H1 (cell line): ENCODE measurements at regions not wholly inside any gene's neighbourhood (a gene's known extent, or its start where the extent isn't known, plus 50 kb on each side); places are given as distances from the start of the nearest gene placed in this dataset.

ENCODE experiments used
- CTCF ChIA-PET: fragments of 300-600 bp; sonication (Branson Sonifier 250); formaldehyde crosslinking; loops from one replicate; lab custom pipeline; 2021; ENCODE audit not compliant: partially characterized antibody; lab: Charles Lee
- POLR2A ChIA-PET: fragments of 300-600 bp; sonication (Branson Sonifier 250); formaldehyde crosslinking; loops from one replicate; lab custom pipeline; 2021; ENCODE audit warnings: inconsistent platforms; ENCODE audit not compliant: partially characterized antibody; lab: Charles Lee
- DNase-seq, 2 experiments: peaks; one replicate each; pipeline versions ENCODE4 v3.0.0 to v3.0.0-alpha.2; 2010 to 2022; ENCODE audit warnings: low spot score in 2 of 2, low read depth in 1 of 2, mixed read lengths in 1 of 2
- FAIRE-seq: peaks from 2 replicates; lab custom pipeline; 2011; peaks lifted over from hg19 to GRCh38; lab: Jason Lieb, UNC
- H2AFZ ChIP-seq: 2 replicates; pipeline ENCODE4 v1.8.1; 2012; ENCODE audit warnings: low read length, inconsistent platforms
- H2AK5ac ChIP-seq: 2 replicates; pipeline ENCODE4 v1.6.1; 2013; ENCODE audit warnings: low read depth, low read length
- H2BK120ac ChIP-seq: replicated peaks from 2 replicates; pipeline ENCODE3; 2013; ENCODE audit warnings: low read depth, low read length, inconsistent platforms
- H2BK12ac ChIP-seq: 2 replicates; pipeline ENCODE4 v1.6.1; 2013; ENCODE audit warnings: low read depth, low read length
- H2BK15ac ChIP-seq: 2 replicates; pipeline ENCODE4 v1.6.1; 2013; ENCODE audit warnings: low read length
- H2BK20ac ChIP-seq: 2 replicates; pipeline ENCODE4 v1.6.1; 2013; ENCODE audit warnings: low read length
- H2BK5ac ChIP-seq: 2 replicates; pipeline ENCODE4 v1.6.1; 2013; ENCODE audit warnings: low read depth, low read length
- H3K14ac ChIP-seq: 2 replicates; pipeline ENCODE4 v1.6.1; 2013; ENCODE audit warnings: inconsistent platforms; ENCODE audit not compliant: insufficient read length
- H3K18ac ChIP-seq: 2 replicates; pipeline ENCODE4 v1.6.1; 2013; ENCODE audit warnings: low read length; ENCODE audit errors: extremely low read depth
- H3K23ac ChIP-seq: 2 replicates; pipeline ENCODE4 v1.6.1; 2013; ENCODE audit warnings: inconsistent platforms; ENCODE audit not compliant: insufficient read length
- H3K23me2 ChIP-seq: 2 replicates; pipeline ENCODE4 v1.6.1; 2013; ENCODE audit warnings: low read depth, low read length
- H3K27ac ChIP-seq: 2 replicates; pipeline ENCODE4 v1.6.1; 2011; ENCODE audit warnings: low read depth, low read length, inconsistent platforms
- H3K27me3 ChIP-seq, 4 experiments: replicated peaks in 1 of 4; 1 replicate in 1 of 4; 2 replicates in 3 of 4; pipeline versions ENCODE4 v1.6.1 to v1.8.1; 2011 to 2013; ENCODE audit warnings: low read length in 3 of 4, mild to moderate bottlenecking in 3 of 4, inconsistent platforms in 2 of 4, mixed read lengths in 2 of 4, moderate library complexity in 1 of 4; ENCODE audit not compliant: control insufficient read depth in 3 of 4, insufficient read depth in 3 of 4; ENCODE audit errors: extremely low read depth in 1 of 4
- H3K36me3 ChIP-seq, 4 experiments: 2 replicates each; pipeline versions ENCODE4 v1.6.1 to v1.8.1; 2011 to 2013; ENCODE audit warnings: mild to moderate bottlenecking in 4 of 4, low read length in 3 of 4, moderate library complexity in 2 of 4, control low read depth in 1 of 4, inconsistent platforms in 1 of 4; ENCODE audit not compliant: insufficient read depth in 4 of 4, control insufficient read depth in 2 of 4
- H3K4ac ChIP-seq: replicated peaks from 2 replicates; pipeline ENCODE3; 2013; ENCODE audit warnings: low read length, low read depth, mixed read lengths, inconsistent platforms; ENCODE audit not compliant: insufficient read length
- H3K4me1 ChIP-seq, 4 experiments: replicated peaks in 1 of 4; 1 replicate in 1 of 4; 2 replicates in 3 of 4; pipeline versions ENCODE4 v1.6.1 to v1.8.1; 2011 to 2013; ENCODE audit warnings: low read length in 3 of 4, inconsistent platforms in 2 of 4, mixed read lengths in 1 of 4; ENCODE audit not compliant: insufficient read depth in 4 of 4, control insufficient read depth in 3 of 4
- H3K4me2 ChIP-seq, 2 experiments: 2 replicates each; pipeline versions ENCODE4 v1.6.1 to v1.8.1; 2011 to 2013; ENCODE audit warnings: low read depth in 2 of 2, low read length in 2 of 2, control low read depth in 1 of 2, inconsistent platforms in 1 of 2, mild to moderate bottlenecking in 1 of 2; ENCODE audit not compliant: insufficient read depth in 1 of 2
- H3K4me3 ChIP-seq, 4 experiments: fragments of 200-600, 300-600 bp in 1 of 4; sonication (generic), shearing (Covaris generic), sonication (Bioruptor Twin) in 1 of 4; 2 replicates each; pipeline versions ENCODE4 v1.5.1 to v1.8.1; 2011 to 2016; ENCODE audit warnings: low read length in 4 of 4, low read depth in 3 of 4, control low read depth in 2 of 4, inconsistent platforms in 2 of 4, mild to moderate bottlenecking in 2 of 4, mixed read lengths in 1 of 4, moderate library complexity in 1 of 4; ENCODE audit not compliant: insufficient read depth in 2 of 4; ENCODE audit errors: extremely low read depth in 1 of 4
- H3K56ac ChIP-seq: replicated peaks from 2 replicates; pipeline ENCODE3; 2013; ENCODE audit warnings: low read depth, mild to moderate bottlenecking, mixed read lengths, low read length, inconsistent platforms; ENCODE audit not compliant: insufficient read length
- H3K79me1 ChIP-seq: 2 replicates; pipeline ENCODE4 v1.6.1; 2013; ENCODE audit warnings: low read depth, low read length, control low read depth
- H3K79me2 ChIP-seq, 2 experiments: 2 replicates each; pipeline versions ENCODE4 v1.6.1 to v1.8.1; 2012 to 2013; ENCODE audit warnings: low read length in 2 of 2, mild to moderate bottlenecking in 2 of 2, inconsistent platforms in 1 of 2; ENCODE audit not compliant: insufficient read depth in 2 of 2, control insufficient read depth in 1 of 2
- H3K9ac ChIP-seq, 4 experiments: replicated peaks in 1 of 4; 1 replicate in 1 of 4; 2 replicates in 3 of 4; pipeline versions ENCODE4 v1.6.1 to v1.8.1; 2011 to 2013; ENCODE audit warnings: low read depth in 3 of 4, low read length in 3 of 4, control low read depth in 2 of 4, mild to moderate bottlenecking in 2 of 4, moderate library complexity in 2 of 4, inconsistent platforms in 1 of 4; ENCODE audit errors: extremely low read depth in 1 of 4
- H3K9me3 ChIP-seq, 2 experiments: 2 replicates each; pipeline versions ENCODE4 v1.6.1 to v1.8.1; 2012 to 2013; ENCODE audit warnings: mild to moderate bottlenecking in 2 of 2, moderate library complexity in 2 of 2, control low read depth in 1 of 2, inconsistent platforms in 1 of 2, low read depth in 1 of 2, low read length in 1 of 2, mixed read lengths in 1 of 2; ENCODE audit not compliant: insufficient read depth in 2 of 2
- H4K20me1 ChIP-seq, 2 experiments: replicated peaks in 1 of 2; 2 replicates each; pipeline versions ENCODE3 to v1.8.1; 2011 to 2013; ENCODE audit warnings: inconsistent platforms in 2 of 2, low read length in 2 of 2, mild to moderate bottlenecking in 1 of 2; ENCODE audit not compliant: insufficient read depth in 2 of 2, control insufficient read depth in 1 of 2
- H4K5ac ChIP-seq: 2 replicates; pipeline ENCODE4 v1.6.1; 2013; ENCODE audit warnings: low read length, low read depth, mixed read lengths, inconsistent platforms; ENCODE audit not compliant: insufficient read length
- H4K8ac ChIP-seq: 2 replicates; pipeline ENCODE4 v1.8.0; 2013; ENCODE audit warnings: mild to moderate bottlenecking, moderate library complexity, low read length, inconsistent platforms; ENCODE audit not compliant: insufficient read depth; ENCODE audit errors: extremely low read depth
- H4K91ac ChIP-seq: replicated peaks from 2 replicates; pipeline ENCODE3; 2013; ENCODE audit warnings: low read length, mixed read lengths, inconsistent platforms; ENCODE audit not compliant: insufficient read length
- ZNF274 ChIP-seq: IDR thresholded peaks from 2 replicates; pipeline ENCODE4 v1.7.0; 2012; ENCODE audit warnings: low read length, borderline replicate concordance; ENCODE audit errors: extremely low read depth
- WGBS, 2 experiments: shearing (Covaris generic) in 1 of 2; methylation state at CpG; one replicate each; pipeline versions ENCODE4 v1.1.6 to v1.1.7; 2013 to 2015; ENCODE audit warnings: low lambda C conversion rate in 2 of 2, mixed read lengths in 2 of 2, inconsistent platforms in 1 of 2, low coverage in 1 of 2, missing lambda C conversion rate in 1 of 2; ENCODE audit not compliant: insufficient replicate concordance in 2 of 2, insufficient coverage in 1 of 2, insufficient read length in 1 of 2; ENCODE audit errors: extremely low coverage in 1 of 2, missing lambda C conversion rate in 1 of 2; 5-methylcytosine and 5-hydroxymethylcytosine counted together

- no peak overlapping the region for H2AK5ac ChIP-seq
- no peak overlapping the region for H3K4me3 ChIP-seq
- H4K20me1 ChIP-seq = no peaks in the 10 kb centered on the region
- no peak overlapping the region for H3K9ac ChIP-seq
- H3K14ac ChIP-seq = no peak overlapping the region
- no peak overlapping the region for H2BK120ac ChIP-seq
- no peak overlapping the region for H3K23ac ChIP-seq
- no peak overlapping the region for H3K56ac ChIP-seq
- no peak overlapping the region for H2AFZ ChIP-seq
- no peak overlapping the region for H3K27ac ChIP-seq
- POLR2A ChIA-PET = no interaction called here
- no peak overlapping the region for H2BK20ac ChIP-seq
- H3K23me2 ChIP-seq = no peaks in the 10 kb centered on the region
- no peak overlapping the region for H4K5ac ChIP-seq
- H3K9me3 ChIP-seq = no peaks in the 10 kb centered on the region
- H4K91ac ChIP-seq = no peak overlapping the region
- no peaks in the 10 kb centered on the region for H3K79me1 ChIP-seq
- H3K36me3 ChIP-seq = no peaks in the 10 kb centered on the region
- H3K4me1 ChIP-seq = no peaks in the 10 kb centered on the region
- H3K18ac ChIP-seq = no peak overlapping the region
- H4K8ac ChIP-seq = no peak overlapping the region
- no peaks in the 10 kb centered on the region for H3K79me2 ChIP-seq
- no peaks in the 10 kb centered on the region for H3K27me3 ChIP-seq
- H3K4me2 ChIP-seq = no peak overlapping the region
- TF ChIP-seq ZNF274 = no peak
- WGBS, 2 experiments = 90% methylated on average over 2 of the region's 4 CpGs; no CpG with 5 or more reads in 1 of the 2 experiments
- CTCF ChIA-PET = no interaction called here
- no peak overlapping the region for H2BK12ac ChIP-seq
- H2BK5ac ChIP-seq = no peak overlapping the region
- DNase-seq = no peak
- no peak overlapping the region for H2BK15ac ChIP-seq
- H3K4ac ChIP-seq = no peak overlapping the region
- no peak for FAIRE-seq
Measured at GRCh38 chrX:117305168-117305766, 811.3 kb downstream of the KLHL13 start.
